ENCODE measurements at regions not wholly inside any gene's neighbourhood (a gene's known extent, or its start where the extent isn't known, plus 50 kb on each side); places are given as distances from the start of the nearest gene placed in this dataset.

GRCh38 chr4:120445186-120445585, 378.5 kb upstream of the MAD2L1 start:
- TF ChIP-seq POLR2AphosphoS5 (IDR thresholded peaks at IDR 0.05; ENCODE audit: borderline replicate concordance, low read depth, low read length) (no peak), FOXP2 (optimal IDR thresholded peaks at IDR 0.05; ENCODE audit: control extremely low read depth, extremely low read length, insufficient read depth) (no peak)
